SKM-1 treated with dmso at 0.1 percent for 144 hours (cell line): ENCODE measurements at regions not wholly inside any gene's neighbourhood (a gene's known extent, or its start where the extent isn't known, plus 50 kb on each side); places are given as distances from the start of the nearest gene placed in this dataset.

Experiments used
- DNase-seq: peaks from one replicate; lab custom pipeline; 2025; ENCODE audit not compliant: unreplicated experiment; lab: John Stamatoyannopoulos, UW

DNA sequence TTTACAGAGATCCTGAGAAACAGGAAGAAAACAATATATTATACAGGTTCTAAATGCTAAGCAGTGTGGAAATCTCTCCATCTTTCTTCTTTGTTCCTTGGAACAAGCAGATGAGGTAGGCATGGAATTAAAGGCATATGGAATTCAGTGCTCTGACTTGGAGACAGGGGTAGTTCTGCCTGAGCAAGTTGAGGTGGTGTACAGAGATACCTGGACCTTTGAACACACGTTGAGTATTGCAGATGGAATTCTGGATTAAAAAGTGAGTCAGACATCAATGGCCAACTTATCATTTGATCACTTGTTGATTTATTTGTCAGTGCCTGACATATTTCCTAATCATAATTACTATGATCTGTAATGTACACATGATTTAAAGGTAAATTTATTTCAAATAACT, 293.9 kb upstream of the IRX4 start:
- no peak for DNase-seq

DNA sequence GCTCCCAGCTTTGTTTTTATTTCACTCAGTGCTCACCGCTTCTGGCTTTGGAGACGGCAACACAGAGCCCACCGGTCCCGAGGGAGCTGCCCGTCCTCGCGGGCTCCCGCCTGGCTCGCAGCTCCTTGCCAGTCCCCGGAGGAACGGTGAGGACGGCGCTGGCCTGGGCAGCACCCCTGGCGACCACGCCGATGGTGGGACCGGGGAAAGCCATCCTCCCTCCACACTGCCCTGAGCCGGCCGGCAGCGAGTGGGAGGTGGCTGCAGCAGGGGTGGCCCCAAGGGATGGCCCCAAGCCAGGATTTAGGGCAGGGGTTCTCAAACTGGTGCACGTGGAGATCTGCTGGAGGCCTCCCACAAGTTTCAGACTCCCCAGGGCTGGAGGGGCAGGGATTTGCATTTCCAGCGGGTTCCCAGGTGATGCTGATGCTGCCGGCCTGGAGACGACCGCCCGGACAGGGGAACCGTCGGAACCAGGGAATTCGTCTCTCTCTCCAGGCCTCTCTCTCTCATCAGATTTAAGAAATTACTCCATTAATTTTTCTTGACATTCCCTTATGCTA, 293.2 kb upstream of the IRX4 start:
- no peak for DNase-seq

DNA sequence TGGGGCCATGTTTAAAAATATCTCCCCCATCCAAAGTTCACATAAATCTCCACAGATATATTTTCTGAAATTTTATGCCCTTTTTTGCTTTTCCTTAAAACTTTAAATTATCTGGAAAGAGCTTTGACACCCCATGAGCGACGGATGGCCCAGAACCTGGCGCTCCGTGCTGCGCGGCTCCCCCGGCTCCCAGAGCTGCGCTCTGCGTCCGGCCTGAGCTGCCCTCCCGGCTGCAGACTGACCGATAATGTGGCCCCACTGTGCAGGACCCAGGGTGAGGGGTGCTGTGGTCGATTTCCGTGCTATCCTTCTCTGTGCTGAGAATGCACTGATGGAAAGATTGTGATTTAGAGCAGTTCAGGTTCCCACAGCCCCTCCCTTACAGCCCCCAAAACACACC, 292.3 kb upstream of the IRX4 start:
- DNase-seq: no peak

DNA sequence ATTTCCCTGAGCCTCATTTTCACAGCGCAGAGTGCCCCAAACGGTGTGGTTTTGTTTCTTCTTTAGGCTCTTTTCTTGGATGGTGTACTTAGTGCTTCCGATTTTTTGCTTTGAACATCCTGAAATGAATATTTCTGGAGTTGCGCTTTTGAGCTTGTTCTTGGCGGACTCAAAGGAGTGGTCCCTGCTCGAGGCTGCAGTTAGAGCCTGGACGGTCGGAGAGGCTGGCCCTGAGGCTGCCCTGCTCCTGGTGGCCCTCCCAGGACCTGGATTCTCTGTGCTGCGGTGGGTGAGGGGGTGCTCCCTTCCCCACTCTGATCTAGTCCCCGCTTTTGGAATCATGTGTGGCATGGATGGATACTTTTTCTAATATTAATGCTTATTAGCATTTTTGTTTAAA, 291.8 kb upstream of the IRX4 start:
- DNase-seq: no peak

DNA sequence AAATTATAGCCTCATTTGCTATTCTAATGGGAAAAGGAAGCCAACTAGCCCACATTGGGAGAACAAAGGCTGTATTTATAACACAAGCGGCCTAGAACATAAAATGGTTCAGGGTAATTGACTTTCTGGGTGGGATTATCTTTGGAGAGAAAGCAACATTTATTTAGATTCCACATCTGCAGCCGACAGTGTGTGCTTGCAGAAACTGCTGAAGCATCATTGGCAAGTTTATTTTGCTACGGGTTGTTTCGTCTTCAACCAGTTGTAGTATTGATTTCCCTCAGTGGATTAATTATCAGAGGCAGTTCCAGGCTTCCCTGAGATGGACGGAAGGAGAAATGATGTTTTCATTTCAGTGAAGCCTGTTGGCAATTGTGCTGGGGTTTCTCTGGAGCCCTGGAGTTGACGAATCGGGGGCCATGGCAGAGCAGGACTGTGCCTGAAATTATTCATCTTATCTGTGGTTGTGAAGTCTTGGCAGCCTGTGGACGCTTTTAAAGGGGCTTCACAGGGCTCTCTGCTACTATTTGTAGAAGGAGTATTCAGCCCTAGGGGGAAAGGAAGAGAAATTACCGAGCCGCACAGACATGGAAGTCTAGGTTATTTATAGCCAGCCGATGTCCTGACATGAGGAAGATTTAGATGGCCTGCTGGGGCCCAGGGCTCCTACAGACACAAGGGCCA, 290.6 kb upstream of the IRX4 start:
- DNase-seq: no peak

DNA sequence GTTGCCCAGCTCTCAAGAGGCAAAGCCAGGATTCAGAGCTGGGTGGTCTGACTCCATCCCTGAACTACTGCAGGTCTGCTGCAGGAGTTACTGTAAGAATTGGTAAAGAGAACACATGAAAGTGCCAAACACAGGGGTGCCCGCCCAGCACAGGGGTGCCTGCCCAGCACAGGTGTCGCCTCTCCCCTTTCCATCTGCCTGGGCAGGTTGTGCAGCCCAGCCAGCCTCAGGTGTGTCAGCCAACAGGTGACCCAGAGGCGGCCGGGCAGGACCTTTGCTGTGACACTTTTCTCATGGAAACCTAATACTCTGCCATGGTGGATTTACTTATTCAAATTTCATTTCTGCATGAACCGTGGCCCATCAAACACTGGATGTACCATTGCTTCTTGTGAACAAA, 289.7 kb upstream of the IRX4 start:
- DNase-seq: no peak

DNA sequence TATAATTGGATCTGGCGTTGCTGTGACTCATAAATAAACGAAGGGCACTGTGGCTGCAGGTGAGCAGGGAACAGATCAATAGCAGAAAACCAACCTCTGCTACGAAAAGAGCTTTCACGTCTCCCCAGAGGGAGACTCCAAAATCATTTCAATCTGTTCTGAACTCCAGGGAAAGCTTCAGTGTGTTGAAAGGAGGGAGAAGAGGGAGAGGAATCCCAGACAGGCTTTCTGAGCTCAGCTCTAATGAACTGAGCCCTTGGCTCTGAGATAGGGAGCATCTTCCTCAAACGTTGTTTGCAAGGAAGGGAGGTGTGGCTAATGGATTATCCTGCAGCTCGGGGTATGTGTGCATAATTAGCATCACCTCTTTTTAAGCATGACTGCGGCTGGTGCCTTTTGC, 288.0 kb upstream of the IRX4 start:
- no peak for DNase-seq

DNA sequence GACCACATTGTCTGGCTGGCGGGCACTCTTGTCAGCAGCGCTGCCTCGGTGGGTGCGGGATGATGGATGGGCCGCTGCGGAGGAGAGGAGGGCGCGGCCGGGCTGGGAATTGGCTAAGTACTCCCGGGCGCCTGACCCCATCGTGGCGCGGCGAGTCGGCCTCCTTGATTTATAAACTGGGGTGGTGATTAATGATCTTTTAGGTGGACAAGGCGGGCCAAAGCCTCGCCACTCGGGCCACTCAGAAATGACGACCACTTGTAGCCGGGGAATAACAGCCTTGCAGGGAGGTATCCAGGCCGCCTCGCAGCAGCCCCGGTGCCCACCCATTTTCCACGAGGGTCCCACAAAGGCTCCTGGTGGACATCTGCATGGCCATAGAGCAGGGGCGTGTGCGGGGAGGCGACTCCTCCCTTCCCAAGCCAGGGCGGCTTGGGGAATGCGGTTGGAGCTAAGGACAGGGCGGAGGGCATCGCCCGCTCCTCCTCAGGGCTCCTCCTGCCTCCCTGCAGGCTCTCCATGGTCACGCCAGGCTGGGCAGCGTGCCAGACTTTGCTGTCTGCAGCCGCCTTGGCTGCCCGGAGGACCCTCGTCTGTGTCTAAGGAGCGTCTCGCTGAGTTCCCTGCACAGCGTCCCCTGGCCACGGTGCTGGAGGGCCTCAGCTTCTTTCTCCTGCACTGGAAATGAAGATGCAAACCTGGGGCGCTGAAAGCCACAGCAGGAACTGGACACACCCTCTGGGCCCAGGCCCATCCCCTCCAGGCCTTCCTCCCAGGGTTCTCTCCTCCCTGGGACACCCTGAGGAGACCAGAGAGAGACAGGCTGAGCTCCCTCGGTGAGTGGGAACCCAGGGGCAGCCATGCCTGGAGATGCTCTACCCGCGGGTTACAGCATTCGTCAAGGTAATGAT, 287.4 kb upstream of the IRX4 start:
- no peak for DNase-seq

DNA sequence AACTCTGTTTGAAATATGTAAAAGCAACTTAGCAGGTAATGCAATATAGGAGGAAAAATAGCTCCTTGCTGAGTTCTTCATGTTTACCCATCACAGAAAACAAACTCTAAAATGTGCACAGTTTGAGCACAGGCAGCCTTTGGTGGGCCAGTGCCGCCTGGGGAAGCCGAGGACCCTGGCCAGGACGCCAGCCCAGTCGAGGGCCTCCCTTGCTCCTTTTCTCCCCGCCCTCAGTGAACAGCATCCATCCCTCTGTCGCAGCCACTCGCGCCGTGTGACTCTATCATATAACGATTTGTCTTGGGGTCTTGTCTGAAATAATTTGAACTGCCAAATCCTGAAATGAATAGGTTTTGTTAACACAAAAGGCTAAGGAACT, 286.7 kb upstream of the IRX4 start:
- no peak for DNase-seq

DNA sequence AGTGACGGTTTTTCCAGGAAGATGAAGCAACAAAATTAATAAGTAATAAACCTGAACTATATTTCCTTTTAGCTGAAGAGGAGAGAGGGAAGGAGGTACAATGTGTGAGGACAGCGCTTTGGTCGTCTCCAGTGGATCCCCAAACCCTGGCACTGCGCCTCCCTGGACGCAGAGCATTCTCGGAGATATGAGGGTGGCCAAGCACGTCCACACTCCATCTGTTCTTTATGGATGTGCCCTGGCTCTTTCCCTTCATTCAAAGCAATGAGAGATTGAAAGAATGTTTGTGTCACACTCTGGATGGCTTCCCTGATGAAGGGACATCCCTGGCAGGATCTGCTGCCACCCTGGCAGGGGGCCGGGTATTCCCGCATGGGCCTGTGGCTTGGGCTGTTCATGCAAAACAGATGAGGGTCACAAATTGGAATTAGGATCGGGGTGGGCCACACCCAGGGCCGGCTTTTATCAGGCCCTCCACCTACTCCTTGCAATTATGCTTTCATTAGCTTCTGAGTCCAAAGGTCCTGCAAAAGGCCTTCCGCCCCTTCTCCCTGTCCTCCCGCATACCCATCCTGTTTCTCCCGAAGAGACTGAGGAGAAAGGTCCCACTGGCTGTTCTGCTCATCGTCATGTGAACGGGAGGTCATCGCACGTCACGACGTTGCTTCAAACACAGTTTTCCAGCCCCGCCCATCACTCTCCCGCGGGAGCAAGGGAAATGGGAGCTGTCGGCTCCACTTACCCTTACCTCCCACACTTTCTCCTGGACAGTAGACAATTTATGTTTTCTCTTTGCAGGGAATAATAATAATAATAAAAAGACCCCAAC, 286.1 kb upstream of the IRX4 start:
- no peak for DNase-seq

DNA sequence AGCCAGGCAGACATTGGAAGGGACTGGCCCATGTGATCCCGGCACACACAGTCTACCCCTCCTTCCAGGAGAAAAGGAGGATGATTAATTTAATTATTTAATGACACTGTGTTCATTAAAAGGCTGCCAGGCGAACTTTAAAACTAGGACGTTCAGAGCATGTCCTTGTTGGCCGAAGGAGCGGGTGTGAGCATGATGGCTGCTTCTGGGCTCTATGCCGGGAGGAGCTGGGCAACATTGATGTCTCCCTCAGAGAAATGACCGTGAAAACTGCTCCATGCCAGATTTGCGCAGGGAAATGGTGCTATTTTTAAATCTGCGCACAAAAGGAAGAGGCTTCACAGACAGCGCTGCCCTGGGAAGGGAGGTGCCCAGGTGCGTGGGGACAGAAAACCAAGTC, 284.9 kb upstream of the IRX4 start:
- no peak for DNase-seq

DNA sequence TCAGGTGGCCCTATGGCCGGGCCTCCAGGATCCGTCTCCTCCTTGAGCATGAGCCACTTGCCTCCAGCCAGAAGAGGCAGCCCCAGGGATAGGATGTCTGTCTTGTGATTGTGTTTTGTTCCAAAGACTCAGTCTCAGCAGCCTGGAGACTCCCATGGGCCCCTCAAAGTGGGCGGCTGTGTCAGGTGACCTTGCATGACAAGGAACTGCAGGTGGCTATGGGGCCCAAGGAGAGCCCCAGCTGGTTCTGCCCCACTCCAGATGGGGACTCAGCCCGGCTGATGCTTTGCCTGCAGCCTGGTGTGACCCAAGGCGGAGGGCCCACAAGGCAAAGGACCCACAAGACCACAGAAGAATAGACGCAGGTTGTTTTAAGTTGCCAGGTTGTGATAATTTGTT, 284.3 kb upstream of the IRX4 start:
- DNase-seq: no peak

DNA sequence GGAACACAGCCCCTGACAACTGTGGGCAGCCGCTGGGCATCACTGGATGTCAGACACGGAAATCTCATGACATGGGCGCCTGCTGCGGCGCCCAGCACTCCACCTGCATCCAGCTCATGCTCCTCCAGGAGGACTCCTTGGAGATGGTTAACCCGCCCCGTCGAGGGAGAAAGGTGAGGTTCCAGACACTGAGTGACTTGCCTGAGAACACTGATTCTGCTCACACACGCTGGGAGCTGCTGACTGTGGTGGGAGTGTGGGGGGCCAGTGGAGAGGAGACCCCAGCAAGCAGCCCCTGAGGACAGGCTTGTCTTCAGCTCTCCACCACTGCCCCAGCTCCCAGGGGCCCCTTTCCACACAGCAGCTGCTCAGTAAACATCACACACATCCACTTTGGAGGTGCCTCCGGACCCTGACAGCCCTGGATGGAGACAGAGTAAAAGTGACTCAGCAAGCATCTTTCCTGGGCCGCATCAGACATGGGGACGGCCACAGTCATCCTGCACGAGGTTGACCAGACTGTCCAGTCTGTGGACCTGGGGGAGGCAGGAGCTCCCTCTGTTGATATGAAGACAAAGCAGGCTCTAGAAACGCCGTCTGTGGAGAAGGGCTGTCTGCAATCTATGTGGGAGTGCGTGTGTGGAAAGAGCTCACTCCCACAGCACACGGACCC, 283.7 kb upstream of the IRX4 start:
- no peak for DNase-seq

DNA sequence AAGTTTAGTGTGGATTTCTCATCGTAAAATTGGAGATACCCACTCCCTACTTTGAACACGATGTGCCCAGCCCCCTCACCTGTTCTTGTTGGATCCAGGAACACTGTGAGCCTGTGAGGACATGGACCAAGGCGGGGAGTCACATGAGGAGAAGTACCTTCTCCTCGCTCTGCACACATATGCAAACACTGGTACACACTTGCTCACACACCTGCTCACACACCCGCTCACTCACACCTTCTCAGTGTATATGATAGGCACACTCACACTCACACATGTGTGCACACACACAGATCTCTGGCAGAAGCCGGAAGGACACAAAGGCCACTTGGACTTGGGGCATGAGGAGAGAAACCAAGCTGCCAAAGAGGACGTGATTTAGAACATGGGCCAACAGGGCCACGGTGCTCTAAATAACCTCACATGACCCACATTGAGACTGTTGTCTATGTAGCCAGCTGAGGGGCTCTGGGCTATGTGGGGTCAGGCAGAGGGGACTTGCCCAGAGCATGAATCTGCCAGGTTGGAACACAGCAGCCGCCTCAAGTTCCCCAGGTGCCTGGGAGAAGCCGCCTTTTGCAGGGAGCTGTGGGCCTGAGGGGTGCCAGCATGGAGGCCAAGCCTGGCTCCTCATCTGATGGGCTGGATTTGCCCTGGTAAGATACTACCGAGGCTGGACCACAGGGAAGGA, 283.0 kb upstream of the IRX4 start:
- DNase-seq: no peak

DNA sequence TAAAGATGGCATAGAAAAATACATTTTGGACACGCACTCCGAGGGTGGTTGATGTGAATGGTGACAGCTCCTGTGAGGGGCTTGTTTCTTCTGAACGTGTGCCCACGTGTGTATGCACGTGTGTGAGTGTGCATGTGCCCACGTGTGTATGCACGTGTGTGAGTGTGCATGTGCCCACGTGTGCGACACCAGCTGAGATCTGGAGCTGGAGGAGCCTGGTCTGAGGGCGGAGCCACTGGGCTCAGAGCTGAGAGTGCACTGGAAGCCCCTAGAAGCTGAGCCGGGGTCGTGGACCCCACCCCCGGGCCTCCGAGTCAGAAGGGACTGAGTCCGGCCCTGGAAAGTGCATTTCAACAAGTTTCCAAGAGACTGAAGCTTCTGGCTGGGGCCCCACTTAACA, 282.5 kb upstream of the IRX4 start:
- DNase-seq: no peak

DNA sequence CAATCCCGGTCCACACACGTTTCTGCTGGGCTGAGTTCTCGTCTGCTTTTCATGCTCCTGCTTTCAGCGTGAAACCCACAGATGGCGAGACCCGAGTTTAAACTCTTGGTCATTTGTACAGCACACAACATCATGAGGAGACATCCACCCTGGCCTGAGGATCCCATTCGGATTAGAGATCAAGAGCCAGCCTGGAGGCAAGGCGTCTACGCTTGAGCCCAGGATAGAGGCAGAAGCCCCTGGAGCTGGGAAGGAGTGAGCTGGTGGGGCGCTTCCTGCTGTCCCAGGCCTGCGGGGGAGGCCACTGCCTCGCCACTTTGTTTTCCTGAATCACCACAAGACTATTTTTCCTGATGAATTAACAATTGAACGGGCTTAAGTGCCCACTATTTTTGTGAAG, 281.9 kb upstream of the IRX4 start:
- no peak for DNase-seq

DNA sequence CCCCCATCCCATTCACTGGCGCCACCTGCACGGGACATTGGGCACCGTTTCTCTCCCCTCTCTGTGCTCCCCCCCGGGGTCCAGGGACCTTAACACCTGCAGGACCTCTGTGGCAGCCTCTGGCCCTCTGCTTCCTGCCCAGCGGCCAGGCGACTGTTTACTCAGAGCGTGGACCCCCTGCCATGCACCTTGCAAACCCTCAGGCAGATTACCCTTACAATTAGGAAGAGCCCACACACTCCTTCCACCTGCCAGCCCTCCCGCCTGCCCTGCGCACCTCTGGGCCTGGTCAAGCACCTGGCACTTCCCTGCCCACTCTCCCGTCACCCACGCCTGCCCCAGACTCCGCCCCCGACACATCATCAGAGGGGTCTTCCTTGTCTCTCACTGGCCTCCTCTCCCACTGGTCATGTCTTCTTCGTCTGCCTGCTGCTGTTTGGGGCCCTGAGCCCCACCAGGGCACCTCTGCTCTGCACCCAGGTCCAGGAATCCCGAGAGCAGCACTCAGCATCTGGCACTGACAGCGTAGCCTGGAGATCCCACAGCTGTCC, 281.3 kb upstream of the IRX4 start:
- DNase-seq: no peak

DNA sequence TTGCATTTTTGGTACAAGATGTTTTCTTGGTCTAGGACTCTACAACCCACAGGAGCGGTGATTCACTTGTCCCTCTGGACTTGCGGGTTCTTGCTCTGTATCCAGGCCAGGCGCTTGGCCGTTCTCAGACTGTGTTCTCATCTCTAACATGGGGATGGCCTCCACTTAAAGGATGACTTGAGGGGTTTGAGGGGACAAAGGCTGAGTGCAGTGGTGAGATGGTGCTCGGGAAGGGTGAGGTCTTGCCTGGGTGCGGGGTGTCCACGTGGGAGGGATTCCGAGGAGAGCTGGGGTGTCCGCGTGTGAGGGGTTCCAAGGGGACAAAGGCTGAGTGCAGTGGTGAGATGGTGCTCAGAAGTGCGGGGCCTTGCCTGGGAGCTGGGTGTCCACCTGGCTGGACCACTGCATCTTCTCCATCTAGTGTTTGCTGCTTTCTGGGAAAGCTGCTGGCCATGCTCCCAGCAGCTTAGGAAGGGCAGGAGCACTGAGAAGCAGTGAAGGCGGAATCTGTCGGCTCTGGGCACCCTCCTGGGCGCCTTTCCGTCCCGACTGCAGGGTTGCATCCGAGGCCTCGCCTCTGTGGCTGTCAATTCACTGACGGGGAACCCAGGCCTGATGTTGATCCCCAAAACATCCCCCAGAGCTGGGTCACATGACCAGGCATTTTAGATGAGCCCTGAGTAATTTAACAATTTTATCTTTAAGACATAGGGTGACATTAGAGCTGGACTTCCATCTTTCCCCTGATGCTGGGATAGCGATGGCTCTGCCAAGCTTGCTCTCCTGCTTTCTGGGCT, 280.5 kb upstream of the IRX4 start:
- no peak for DNase-seq

DNA sequence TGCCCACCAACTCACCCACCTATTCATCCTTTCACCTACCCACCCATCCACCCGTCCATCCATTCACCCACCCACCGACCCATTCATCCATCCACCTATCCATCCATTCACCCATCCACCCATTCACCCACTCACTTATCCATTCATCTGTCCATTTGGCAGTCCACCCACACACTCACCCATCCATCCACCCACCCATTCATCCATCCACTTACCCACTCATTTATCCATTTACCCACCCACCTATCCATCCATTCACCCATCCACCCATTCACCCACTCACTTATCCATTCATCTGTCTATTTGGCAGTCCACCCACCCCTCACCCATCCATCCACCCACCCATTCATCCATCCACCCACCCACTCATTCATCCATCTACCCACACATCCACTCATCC, 278.1 kb upstream of the IRX4 start:
- DNase-seq: no peak
